ENCODE measurements at regions not wholly inside any gene's neighbourhood (a gene's known extent, or its start where the extent isn't known, plus 50 kb on each side); places are given as distances from the start of the nearest gene placed in this dataset.
"Not testable (repeated sequence)": the region's sequence is repeated elsewhere in the genome, so short reads cannot be mapped to it uniquely, and the experiment has no call there.

GRCh38 chr16:58790816-58791557 lies 56.9 kb upstream of the GOT2 start:
- H3K27ac ChIP-seq (ENCODE audit: low read depth, low read length); POLR2A ChIA-PET (ENCODE audit: partially characterized antibody); DNase-seq; H3K4me1 Mint-ChIP-seq; H3K27me3 ChIP-seq (ENCODE audit: insufficient read depth, low read length); H3K9me3 ChIP-seq (ENCODE audit: control insufficient read depth in 1 of 2, low read length in 2 of 2); CTCF ChIA-PET (ENCODE audit: partially characterized antibody); H3K4me3 Mint-ChIP-seq; H3K36me3 Mint-ChIP-seq; H3K4me1 ChIP-seq (ENCODE audit: insufficient read depth, low read length); H3K36me3 ChIP-seq (ENCODE audit: insufficient read depth, low read length); intact Hi-C loops (cut with micrococcal nuclease); H3K9me3 Mint-ChIP-seq; H3K4me3 ChIP-seq (ENCODE audit: low read length in 2 of 2); H3K27ac Mint-ChIP-seq: not testable (repeated sequence)
- peaks cover 5 to 13% of the 10 kb centered on the region in 2 donors for H3K27me3 Mint-ChIP-seq

DNA sequence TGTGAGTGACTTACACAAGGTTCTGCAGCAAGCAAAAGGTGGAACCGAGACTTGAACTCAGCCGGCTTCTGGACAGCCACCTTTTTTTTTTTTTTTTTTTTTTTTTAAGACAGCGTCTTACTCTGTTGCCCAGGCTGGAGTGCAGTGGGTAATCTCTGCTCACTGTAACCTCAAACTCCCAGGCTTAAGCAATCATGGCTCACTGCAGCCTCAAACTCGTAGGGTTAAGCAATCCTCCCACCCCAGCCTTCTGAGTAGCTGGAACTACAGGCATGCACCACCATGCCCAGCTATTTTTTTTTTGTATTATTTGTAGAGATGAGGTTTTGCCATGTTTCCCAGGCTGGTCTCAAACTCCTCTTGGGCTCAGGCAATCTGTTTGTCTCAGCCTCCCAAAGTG lies 55.2 kb upstream of the GOT2 start:
- no peaks in the 10 kb centered on the region for H3K27me3 ChIP-seq (ENCODE audit: insufficient read depth, low read length)
- intact Hi-C loops (cut with micrococcal nuclease), result no loop called here

More for the DNA sequence above, 55.2 kb upstream of the GOT2 start:
- no peak for DNase-seq
- no peak overlapping the region for H3K27ac Mint-ChIP-seq
- no peaks in the 10 kb centered on the region for H3K4me1 Mint-ChIP-seq
- Histone ChIP-seq H3K4me3 (ENCODE audit: low read length in 2 of 2) (no peak overlapping the region), H3K9me3 (ENCODE audit: control insufficient read depth in 1 of 2, low read length in 2 of 2) (no peaks in the 10 kb centered on the region), H3K36me3 (ENCODE audit: insufficient read depth, low read length) (no peaks in the 10 kb centered on the region), H3K4me1 (ENCODE audit: insufficient read depth, low read length) (peaks cover 3% of the 10 kb centered on the region), H3K27ac (ENCODE audit: low read depth, low read length) (no peak overlapping the region)
- ChIA-PET CTCF (ENCODE audit: partially characterized antibody) (no interaction called here), POLR2A (ENCODE audit: partially characterized antibody) (no interaction called here)
- H3K4me3 Mint-ChIP-seq, result no peak overlapping the region
- H3K36me3 Mint-ChIP-seq, result no peaks in the 10 kb centered on the region
- peaks cover 0 to 3% (median 0%) of the 10 kb centered on the region in 8 donors for H3K9me3 Mint-ChIP-seq
- H3K27me3 Mint-ChIP-seq, result peaks cover 5 to 16% of the 10 kb centered on the region in 2 donors

Data from CD4-positive, alpha-beta memory T cell (primary cell).